Forelimb muscle (tissue), 1 donor: ENCODE measurements at regions not wholly inside any gene's neighbourhood (a gene's known extent, or its start where the extent isn't known, plus 50 kb on each side); places are given as distances from the start of the nearest gene placed in this dataset.
"Not testable (repeated sequence)": the region's sequence is repeated elsewhere in the genome, so short reads cannot be mapped to it uniquely, and the experiment has no call there.

Experiments
- DNase-seq: peaks from one replicate; pipeline ENCODE4 v3.0.0-alpha.2; 2013; ENCODE audit warnings: low read depth

GRCh38 chr14:84965279-84965678, 564.7 kb upstream of the FLRT2 start:
- DNase-seq = no peak

GRCh38 chr14:84969501-84969900, 560.4 kb upstream of the FLRT2 start:
- DNase-seq = no peak

- DNase-seq = no peak
Observed at GRCh38 chr14:84975241-84975902, 554.6 kb upstream of the FLRT2 start.

- no peak for DNase-seq
Observed at GRCh38 chr14:84976805-84977204, 553.1 kb upstream of the FLRT2 start.

- no peak for DNase-seq
Observed at GRCh38 chr14:84987042-84987441, 542.9 kb upstream of the FLRT2 start.

- DNase-seq = no peak
Observed at GRCh38 chr14:84988357-84988756, 541.6 kb upstream of the FLRT2 start.

- DNase-seq = peak; percentile 19
Observed at GRCh38 chr14:84991021-84991420, 538.9 kb upstream of the FLRT2 start.

- DNase-seq = no peak
Observed at GRCh38 chr14:84998216-84998615, 531.7 kb upstream of the FLRT2 start.

- no peak for DNase-seq
Observed at GRCh38 chr14:85002846-85003245, 527.1 kb upstream of the FLRT2 start.

GRCh38 chr14:85003805-85004204, 526.1 kb upstream of the FLRT2 start:
- DNase-seq = no peak

- DNase-seq = no peak
Observed at GRCh38 chr14:85009506-85009905, 520.4 kb upstream of the FLRT2 start.

GRCh38 chr14:85010186-85010585, 519.8 kb upstream of the FLRT2 start:
- no peak for DNase-seq

GRCh38 chr14:85016496-85016895, 513.4 kb upstream of the FLRT2 start:
- no peak for DNase-seq

- not testable (repeated sequence) for DNase-seq
Observed at GRCh38 chr14:85023866-85024265, 506.1 kb upstream of the FLRT2 start.

GRCh38 chr14:85024931-85025330, 505.0 kb upstream of the FLRT2 start:
- no peak for DNase-seq

- no peak for DNase-seq
Observed at GRCh38 chr14:85027681-85028370, 502.1 kb upstream of the FLRT2 start.

- no peak for DNase-seq
Observed at GRCh38 chr14:85037411-85037810, 492.5 kb upstream of the FLRT2 start.

GRCh38 chr14:85038526-85039352, 491.2 kb upstream of the FLRT2 start:
- DNase-seq = no peak

GRCh38 chr14:85039353-85039626, 490.7 kb upstream of the FLRT2 start:
- no peak for DNase-seq

- no peak for DNase-seq
Observed at GRCh38 chr14:85040046-85040685, 489.8 kb upstream of the FLRT2 start.

GRCh38 chr14:85041618-85042017, 488.3 kb upstream of the FLRT2 start:
- no peak for DNase-seq

- no peak for DNase-seq
Observed at GRCh38 chr14:85042301-85042700, 487.6 kb upstream of the FLRT2 start.
